Hypothalamus (tissue), 51 donors: ENCODE measurements at regions not wholly inside any gene's neighbourhood (a gene's known extent, or its start where the extent isn't known, plus 50 kb on each side); places are given as distances from the start of the nearest gene placed in this dataset.

ENCODE experiments used
- DNase-seq, 51 donors: peaks; one replicate each; lab custom pipeline; 2025; lab: John Stamatoyannopoulos, UW

DNA sequence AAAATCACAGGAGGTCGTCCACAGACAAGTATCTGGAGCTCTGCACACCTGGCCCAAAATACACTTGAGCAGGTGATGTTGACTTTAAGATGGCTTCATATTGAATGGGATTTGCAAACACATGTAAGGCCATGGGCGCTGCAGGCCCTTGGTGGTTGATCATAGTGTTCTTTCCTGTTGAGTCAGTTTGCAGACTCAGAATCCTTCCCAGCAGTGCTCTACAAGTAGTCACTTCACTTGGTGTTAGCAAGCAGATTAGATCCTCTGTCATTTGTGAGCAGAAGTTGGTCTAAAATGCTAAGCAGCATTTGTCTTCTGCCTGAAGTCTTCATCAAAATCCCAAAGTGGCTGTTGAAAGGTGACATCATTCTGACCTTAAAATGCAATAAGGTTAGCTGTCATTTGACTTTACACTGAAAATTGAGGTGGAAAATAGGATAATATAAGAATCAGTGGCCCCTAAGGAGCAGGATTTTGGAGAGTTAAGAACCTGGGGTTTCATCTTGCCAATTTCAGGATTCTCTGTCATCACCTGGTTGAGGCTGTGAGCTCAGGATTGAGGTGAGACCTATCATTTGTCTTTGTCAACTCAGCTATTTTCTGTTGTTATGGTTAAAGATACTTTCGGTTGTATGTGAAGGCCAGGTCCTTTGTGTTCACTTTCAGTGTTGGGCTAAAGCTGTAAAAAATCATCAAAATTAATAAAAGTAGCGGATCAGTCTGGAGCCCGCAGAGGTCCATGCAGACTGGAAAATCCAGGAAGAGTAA lies 114.5 kb downstream of the LRRC70 start:
- DNase-seq, result no peak

DNA sequence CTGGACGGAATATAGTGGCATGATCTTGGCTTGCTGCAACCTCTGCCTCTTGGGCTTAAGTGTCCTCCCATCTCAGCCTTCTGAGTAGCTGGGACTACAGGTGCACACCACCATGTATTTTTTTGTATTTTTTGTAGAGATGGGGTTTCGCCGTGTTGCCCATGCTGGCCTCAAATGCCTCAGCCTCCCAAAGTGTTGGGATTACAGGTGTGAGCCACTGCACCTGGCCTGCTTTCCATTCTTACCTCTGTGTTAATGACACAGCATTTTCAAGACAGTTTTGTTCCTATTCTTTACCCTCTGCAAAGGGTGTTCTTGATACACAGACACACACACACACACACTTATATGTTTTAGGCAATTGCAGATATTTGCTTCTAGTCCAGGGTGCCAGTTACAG lies 113.3 kb downstream of the LRRC70 start:
- DNase-seq, result no peak

DNA sequence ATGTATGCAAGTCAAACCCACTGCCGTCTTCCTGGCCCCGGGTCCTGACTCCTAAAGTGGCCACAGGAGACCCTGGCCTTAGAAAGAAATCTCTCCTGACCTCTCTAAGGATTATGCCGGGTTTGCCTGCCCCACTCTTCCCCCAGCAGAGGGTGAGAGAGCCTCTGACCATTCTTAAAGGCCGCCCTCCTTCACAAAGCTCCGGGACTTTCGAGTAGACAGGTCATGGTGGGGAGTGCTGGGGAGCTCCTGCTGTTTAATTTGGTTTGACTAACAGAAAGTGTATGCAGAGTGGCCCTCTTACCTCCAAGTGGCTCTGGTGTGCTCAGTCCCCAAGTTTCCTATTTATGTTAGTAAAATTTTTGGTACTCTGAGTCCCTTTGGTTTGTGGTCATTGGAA lies 111.8 kb downstream of the LRRC70 start:
- DNase-seq, result no peak

DNA sequence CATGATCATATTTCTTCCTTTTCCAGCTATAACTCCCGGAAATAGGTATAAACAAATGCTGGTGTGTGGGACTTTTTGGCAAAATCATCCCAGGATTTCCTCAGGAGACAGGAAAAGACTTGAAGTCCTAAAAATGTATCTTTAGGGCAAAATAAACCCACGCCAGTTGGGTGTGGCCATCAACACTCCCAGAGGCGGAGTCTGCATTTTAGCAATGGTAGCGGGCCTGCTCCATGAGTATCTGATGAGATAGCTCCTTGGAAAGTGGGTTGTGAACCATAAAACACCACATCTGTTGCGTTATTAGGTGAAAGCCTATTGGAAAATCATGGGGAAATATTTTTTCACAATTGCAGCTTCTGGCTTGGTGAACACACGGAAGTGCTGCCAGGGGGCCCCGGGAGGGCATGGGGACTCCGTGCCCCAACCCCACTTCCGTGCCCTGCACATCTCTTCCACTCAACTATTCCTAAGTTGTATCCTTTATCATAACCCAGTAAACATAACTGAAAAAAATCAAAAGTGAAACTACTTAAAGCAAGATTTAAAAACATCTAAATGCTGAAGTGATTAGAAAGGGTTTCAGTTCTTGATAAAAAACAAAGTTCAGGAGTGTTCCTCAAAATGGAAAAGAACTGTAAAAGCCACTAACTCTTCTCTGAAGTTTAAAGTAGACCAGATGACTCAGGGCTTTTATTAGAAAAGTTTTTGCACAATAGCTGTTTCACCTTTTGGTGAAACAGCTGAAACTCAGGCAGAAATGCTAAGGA lies 111.2 kb downstream of the LRRC70 start:
- no peak for DNase-seq

DNA sequence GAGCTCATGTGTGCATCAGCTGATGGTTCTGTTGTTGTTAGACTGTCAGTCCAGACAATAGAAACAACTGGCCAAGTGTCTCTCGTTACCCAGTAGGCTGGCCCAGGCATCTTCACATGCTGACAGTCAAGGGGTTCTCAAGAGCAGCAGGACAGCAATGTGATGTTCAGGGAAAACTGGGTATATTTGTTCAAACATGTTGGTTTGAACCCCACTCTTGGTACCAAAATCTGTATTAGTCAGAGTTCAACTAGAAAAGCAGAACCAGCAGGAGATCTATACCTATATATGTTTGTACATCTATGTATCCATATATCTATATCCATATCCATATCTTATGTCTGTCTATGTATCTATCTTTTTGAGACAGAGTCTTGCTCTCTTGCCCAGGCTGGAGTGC lies 108.1 kb downstream of the LRRC70 start:
- DNase-seq, result no peak

DNA sequence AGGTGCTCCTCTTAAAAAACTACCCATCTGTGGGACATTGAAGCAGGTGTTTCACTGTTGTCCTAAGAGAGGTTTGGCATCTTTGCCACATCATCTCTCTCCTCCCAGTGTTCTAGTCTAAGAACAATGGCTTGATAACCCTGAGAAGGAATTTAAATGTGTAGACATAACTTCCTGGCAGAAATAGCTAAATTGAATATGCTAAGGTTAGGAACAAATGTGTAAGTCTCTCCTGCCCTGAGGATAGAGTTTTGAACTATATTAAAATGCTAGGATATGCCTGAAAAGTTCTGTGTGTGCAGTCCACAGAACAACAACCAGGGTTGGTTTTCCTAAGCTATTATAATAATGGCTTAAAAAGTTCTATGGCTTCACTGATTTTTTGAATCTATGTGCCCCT lies 106.6 kb downstream of the LRRC70 start:
- no peak for DNase-seq

DNA sequence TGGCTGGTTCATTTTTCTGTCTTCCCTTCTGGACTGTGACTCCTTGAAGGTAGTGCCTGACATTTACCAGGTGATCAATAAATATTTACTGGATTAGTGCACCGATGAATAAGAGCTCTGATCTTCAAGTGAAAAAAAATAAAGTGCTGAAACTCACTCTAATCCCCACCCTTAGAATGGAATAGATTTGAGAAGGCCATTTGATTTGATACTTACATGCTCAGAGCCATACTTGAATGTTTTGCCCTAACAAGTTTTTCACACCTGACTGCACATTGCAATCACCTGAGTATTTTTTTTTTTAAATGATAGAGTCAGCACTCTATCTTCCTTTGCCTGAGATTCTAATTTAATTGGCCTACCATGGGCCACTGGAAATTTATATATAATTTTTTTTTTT lies 105.7 kb downstream of the LRRC70 start:
- DNase-seq, result no peak

DNA sequence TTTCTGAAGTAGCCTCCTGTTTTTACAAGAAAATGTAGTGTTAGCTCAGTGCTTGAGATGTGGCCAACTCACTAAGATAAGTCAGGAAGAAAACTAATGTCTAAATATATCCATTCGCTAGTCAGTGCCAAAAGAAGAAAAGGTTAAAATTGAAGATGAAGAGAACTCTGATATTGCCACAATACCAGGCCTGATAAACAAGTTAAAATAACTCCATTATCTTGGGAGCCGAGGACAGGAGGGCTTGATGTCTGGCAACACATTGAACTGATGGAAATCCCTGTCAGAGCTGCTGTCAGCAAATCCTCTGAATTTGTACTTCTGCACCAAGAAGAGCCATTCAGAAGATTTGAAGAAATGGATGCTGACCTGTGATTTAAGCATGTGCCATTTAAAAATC lies 103.4 kb downstream of the LRRC70 start:
- DNase-seq, result no peak

DNA sequence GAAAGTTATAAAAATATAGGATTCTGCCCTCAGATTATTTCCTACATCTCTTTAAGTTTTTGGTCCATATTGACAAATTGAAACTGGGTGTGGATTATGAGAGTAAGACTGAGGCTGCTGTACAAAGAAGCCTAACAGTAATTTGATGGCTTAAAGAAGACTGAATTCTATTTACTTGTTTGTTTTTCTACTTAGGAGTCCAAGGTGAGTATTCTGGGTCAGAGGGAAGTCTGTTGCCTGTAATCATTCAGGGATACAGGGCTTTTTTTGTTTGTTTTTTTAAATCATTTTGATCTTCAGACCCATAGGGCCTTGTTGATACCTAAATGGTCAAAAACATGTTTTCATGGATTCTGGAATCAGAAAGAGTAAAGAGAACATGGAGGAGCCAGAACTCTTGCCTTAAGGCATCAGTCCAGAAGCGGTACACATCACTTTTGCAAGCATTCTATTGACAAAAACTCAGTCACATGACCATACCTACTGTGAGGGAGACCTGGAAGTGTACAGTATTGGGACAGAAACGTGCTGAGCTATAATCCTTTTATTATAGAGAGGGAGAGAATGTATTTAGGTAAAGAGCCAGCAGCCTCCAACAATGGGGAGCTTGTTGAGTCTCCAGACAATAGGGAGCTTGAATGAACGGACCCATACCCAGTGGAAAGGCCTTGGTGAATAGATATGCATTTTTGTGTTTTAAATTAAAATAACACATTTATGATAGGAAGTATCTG lies 102.7 kb downstream of the LRRC70 start:
- no peak for DNase-seq

DNA sequence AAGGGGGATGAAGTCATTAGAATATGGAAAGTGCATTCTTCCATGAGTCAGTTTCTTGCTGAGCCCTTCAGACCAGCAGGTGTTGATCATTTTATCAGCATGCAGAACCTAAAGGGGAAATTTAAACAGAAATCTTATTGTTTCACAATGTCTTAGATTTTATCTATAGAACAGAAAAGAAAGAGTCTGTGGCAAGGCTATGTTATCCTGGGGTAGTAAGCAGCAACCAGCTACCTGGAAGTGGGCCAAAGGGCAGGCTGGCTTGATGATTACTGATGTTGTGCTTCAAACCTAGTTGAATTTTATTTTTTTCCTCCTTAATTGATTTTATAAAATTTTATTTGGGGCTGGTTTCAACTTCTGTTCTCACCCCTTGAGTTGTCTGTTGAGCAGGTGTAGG lies 101.5 kb downstream of the LRRC70 start:
- no peak for DNase-seq
